ENCODE measurements at regions not wholly inside any gene's neighbourhood (a gene's known extent, or its start where the extent isn't known, plus 50 kb on each side); places are given as distances from the start of the nearest gene placed in this dataset.

DNA sequence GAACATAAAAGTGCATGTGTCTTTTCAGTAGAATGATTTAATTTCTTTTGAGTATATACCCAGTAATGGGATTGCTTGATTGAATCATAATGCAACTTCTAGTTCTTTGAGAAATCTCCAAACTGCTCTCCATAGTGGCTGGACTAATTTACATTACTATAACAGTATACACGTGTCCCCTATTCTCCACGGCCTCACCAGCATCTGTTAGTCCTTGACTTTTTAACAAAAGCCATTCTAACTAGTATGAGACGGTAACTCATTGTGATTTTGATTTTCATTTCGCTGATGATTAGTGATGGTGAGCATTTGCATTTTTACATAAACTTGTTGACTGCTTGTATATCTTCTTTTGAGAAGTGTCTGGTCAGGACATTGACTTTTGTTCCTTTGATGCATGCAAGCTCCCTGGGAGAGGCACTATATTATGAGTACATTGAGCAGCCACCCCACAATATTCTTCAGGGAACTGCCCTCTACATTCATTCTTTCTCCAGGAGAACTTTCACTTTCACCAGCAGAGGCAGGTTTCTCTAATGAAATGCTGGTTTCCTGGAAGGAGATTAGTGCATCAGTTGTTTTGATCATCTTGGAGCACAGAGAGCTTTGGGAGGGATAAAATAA is 51.9 kb upstream of the LPGAT1 start:
- TF ChIP-seq, protein P1, sequence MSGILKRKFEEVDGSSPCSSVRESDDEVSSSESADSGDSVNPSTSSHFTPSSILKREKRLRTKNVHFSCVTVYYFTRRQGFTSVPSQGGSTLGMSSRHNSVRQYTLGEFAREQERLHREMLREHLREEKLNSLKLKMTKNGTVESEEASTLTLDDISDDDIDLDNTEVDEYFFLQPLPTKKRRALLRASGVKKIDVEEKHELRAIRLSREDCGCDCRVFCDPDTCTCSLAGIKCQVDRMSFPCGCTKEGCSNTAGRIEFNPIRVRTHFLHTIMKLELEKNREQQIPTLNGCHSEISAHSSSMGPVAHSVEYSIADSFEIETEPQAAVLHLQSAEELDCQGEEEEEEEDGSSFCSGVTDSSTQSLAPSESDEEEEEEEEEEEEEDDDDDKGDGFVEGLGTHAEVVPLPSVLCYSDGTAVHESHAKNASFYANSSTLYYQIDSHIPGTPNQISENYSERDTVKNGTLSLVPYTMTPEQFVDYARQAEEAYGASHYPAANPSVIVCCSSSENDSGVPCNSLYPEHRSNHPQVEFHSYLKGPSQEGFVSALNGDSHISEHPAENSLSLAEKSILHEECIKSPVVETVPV (CRISPR knock-in tag; IDR thresholded peaks at IDR 0.05) = no peak
- no peak for TF ChIP-seq TCF4 (CRISPR knock-in tag; IDR thresholded peaks at IDR 0.05; ENCODE audit: borderline replicate concordance)
- no peak for TF ChIP-seq ZFP30 (CRISPR knock-in tag; IDR thresholded peaks at IDR 0.05)
- TF ChIP-seq, protein P2, sequence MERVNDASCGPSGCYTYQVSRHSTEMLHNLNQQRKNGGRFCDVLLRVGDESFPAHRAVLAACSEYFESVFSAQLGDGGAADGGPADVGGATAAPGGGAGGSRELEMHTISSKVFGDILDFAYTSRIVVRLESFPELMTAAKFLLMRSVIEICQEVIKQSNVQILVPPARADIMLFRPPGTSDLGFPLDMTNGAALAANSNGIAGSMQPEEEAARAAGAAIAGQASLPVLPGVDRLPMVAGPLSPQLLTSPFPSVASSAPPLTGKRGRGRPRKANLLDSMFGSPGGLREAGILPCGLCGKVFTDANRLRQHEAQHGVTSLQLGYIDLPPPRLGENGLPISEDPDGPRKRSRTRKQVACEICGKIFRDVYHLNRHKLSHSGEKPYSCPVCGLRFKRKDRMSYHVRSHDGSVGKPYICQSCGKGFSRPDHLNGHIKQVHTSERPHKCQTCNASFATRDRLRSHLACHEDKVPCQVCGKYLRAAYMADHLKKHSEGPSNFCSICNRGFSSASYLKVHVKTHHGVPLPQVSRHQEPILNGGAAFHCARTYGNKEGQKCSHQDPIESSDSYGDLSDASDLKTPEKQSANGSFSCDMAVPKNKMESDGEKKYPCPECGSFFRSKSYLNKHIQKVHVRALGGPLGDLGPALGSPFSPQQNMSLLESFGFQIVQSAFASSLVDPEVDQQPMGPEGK (CRISPR knock-in tag; IDR thresholded peaks at IDR 0.05; ENCODE audit: borderline replicate concordance) = no peak
- no peak for TF ChIP-seq ZNF565 (CRISPR knock-in tag; conservative IDR thresholded peaks at IDR 0.05; ENCODE audit: low read depth)
- no peak for TF ChIP-seq RARB (CRISPR knock-in tag; IDR thresholded peaks at IDR 0.05)
- no peak for TF ChIP-seq ISL1 (CRISPR knock-in tag; IDR thresholded peaks at IDR 0.05)
- no peak for TF ChIP-seq ZFP3 (CRISPR knock-in tag; IDR thresholded peaks at IDR 0.05)
- TF ChIP-seq ESRRG (CRISPR knock-in tag; IDR thresholded peaks at IDR 0.05) = no peak
- TF ChIP-seq TOX (CRISPR knock-in tag; IDR thresholded peaks at IDR 0.05; ENCODE audit: borderline replicate concordance) = no peak
- no peak for TF ChIP-seq CSDC2 (CRISPR knock-in tag; IDR thresholded peaks at IDR 0.05)
- no peak for TF ChIP-seq ARNTL (CRISPR knock-in tag; IDR thresholded peaks at IDR 0.05; ENCODE audit: borderline replicate concordance, low read depth)

All from SK-N-SH treated with all-trans-retinoic acid at 6 μM for 48 hours (cell line).